Endodermal cell (in vitro differentiated cells): ENCODE measurements at regions not wholly inside any gene's neighbourhood (a gene's known extent, or its start where the extent isn't known, plus 50 kb on each side); places are given as distances from the start of the nearest gene placed in this dataset.
"Not testable (repeated sequence)": the region's sequence is repeated elsewhere in the genome, so short reads cannot be mapped to it uniquely, and the experiment has no call there.

Experiments
- DNase-seq: peaks from one replicate; pipeline ENCODE4 v3.0.0-alpha.2; 2017
- H3K27ac ChIP-seq: 2 replicates; pipeline ENCODE4 v1.5.1; 2013; ENCODE audit warnings: mild to moderate bottlenecking, low read depth, low read length, moderate library complexity
- H3K27me3 ChIP-seq: 2 replicates; pipeline ENCODE4 v1.6.1; 2013; ENCODE audit warnings: mild to moderate bottlenecking, low read length, moderate library complexity; ENCODE audit not compliant: insufficient read depth, control insufficient read depth, poor library complexity, severe bottlenecking
- H3K36me3 ChIP-seq: 2 replicates; pipeline ENCODE4 v1.7.0; 2013; ENCODE audit warnings: mild to moderate bottlenecking, low read length, moderate library complexity; ENCODE audit not compliant: control insufficient read depth, insufficient read depth
- H3K4me1 ChIP-seq: one replicate; pipeline ENCODE4 v1.7.0; 2013; ENCODE audit warnings: low read length; ENCODE audit not compliant: control insufficient read depth, insufficient read depth
- H3K4me3 ChIP-seq: 2 replicates; pipeline ENCODE4 v1.5.1; 2013; ENCODE audit warnings: mild to moderate bottlenecking, low read length, moderate library complexity
- H3K9ac ChIP-seq: 2 replicates; pipeline ENCODE4 v1.6.1; 2013; ENCODE audit warnings: mild to moderate bottlenecking, low read length, moderate library complexity; ENCODE audit not compliant: poor library complexity, severe bottlenecking; ENCODE audit errors: extremely low read depth
- H3K9me3 ChIP-seq: 2 replicates; pipeline ENCODE4 v1.6.1; 2013; ENCODE audit warnings: mild to moderate bottlenecking, low read length, moderate library complexity; ENCODE audit not compliant: control insufficient read depth
- H3K27ac Mint-ChIP-seq: 2 replicates; pipeline ENCODE4 v1.8.0; 2020; ENCODE audit warnings: mixed read lengths
- H3K27me3 Mint-ChIP-seq: 2 replicates; pipeline ENCODE4 v1.8.0; 2021; ENCODE audit warnings: mild to moderate bottlenecking, mixed read lengths; ENCODE audit not compliant: insufficient read depth
- H3K36me3 Mint-ChIP-seq: 2 replicates; pipeline ENCODE4 v1.8.0; 2020; ENCODE audit warnings: low read depth, mixed read lengths
- H3K4me1 Mint-ChIP-seq: 2 replicates; pipeline ENCODE4 v1.8.0; 2020; ENCODE audit warnings: mixed read lengths
- H3K4me3 Mint-ChIP-seq: 2 replicates; pipeline ENCODE4 v1.8.0; 2020; ENCODE audit warnings: mild to moderate bottlenecking, moderate library complexity, mixed read lengths
- H3K9me3 Mint-ChIP-seq: 2 replicates; pipeline ENCODE4 v1.8.0; 2020; ENCODE audit warnings: mild to moderate bottlenecking, mixed read lengths
- CTCF ChIP-seq: fragments of 200-600 bp; sonication (generic); conservative IDR thresholded peaks from 2 replicates; pipeline ENCODE4 v1.5.0; 2021; ENCODE audit warnings: antibody characterized with exemption, mild to moderate bottlenecking
- WGBS, 2 experiments: methylation state at CpG; one replicate each; pipeline versions ENCODE4 v1.1.5 to v1.1.7; 2013; ENCODE audit warnings: missing lambda C conversion rate in 2 of 2, mixed read lengths in 1 of 2; ENCODE audit not compliant: insufficient coverage in 1 of 2, insufficient read length in 1 of 2; 5-methylcytosine and 5-hydroxymethylcytosine counted together

- peaks cover 4% of the 10 kb centered on the region for H3K27me3 Mint-ChIP-seq
Measured at GRCh38 chr9:85479305-85479704, 262.4 kb downstream of the AGTPBP1 start.

GRCh38 chr9:85478847-85479246 lies 262.9 kb downstream of the AGTPBP1 start:
- H3K27ac Mint-ChIP-seq: no peak overlapping the region
- no peaks in the 10 kb centered on the region for H3K27me3 ChIP-seq
- peaks cover 22% of the 10 kb centered on the region for H3K9me3 Mint-ChIP-seq
- no peaks in the 10 kb centered on the region for H3K4me1 ChIP-seq
- DNase-seq: no peak
- H3K4me1 Mint-ChIP-seq: peaks cover 4% of the 10 kb centered on the region
- no peak overlapping the region for H3K9ac ChIP-seq
- no peak for TF ChIP-seq CTCF
- peaks cover 5% of the 10 kb centered on the region for H3K36me3 Mint-ChIP-seq
- WGBS, 2 experiments: 90 to 100% methylated on average over 2 to 3 of the region's 3 CpGs
- no peak overlapping the region for H3K4me3 ChIP-seq
- no peak overlapping the region for H3K4me3 Mint-ChIP-seq
- H3K27me3 Mint-ChIP-seq: peaks cover 4% of the 10 kb centered on the region
- peaks cover 16% of the 10 kb centered on the region for H3K9me3 ChIP-seq
- H3K27ac ChIP-seq: no peak overlapping the region
- no peaks in the 10 kb centered on the region for H3K36me3 ChIP-seq

More at GRCh38 chr9:85479305-85479704, 262.4 kb downstream of the AGTPBP1 start:
- no peak for DNase-seq
- Histone ChIP-seq H3K9me3 (peaks cover 16% of the 10 kb centered on the region), H3K36me3 (no peaks in the 10 kb centered on the region), H3K9ac (no peak overlapping the region), H3K4me3 (no peak overlapping the region), H3K27ac (no peak overlapping the region), H3K4me1 (no peaks in the 10 kb centered on the region), H3K27me3 (no peaks in the 10 kb centered on the region)
- Mint-ChIP-seq H3K36me3 (peaks cover 4% of the 10 kb centered on the region), H3K4me1 (peaks cover 4% of the 10 kb centered on the region), H3K9me3 (peaks cover 18% of the 10 kb centered on the region), H3K27ac (no peak overlapping the region), H3K4me3 (no peak overlapping the region)
- no peak for TF ChIP-seq CTCF
- WGBS, 2 experiments: 90 to 100% methylated on average over 1 of the region's 1 CpG

- not testable (repeated sequence) for H3K27ac Mint-ChIP-seq, H3K36me3 Mint-ChIP-seq
Measured at GRCh38 chr9:85474896-85475295, 266.9 kb downstream of the AGTPBP1 start.

GRCh38 chr9:85471791-85472190 lies 270.0 kb downstream of the AGTPBP1 start:
- WGBS, 2 experiments: 78 to 85% methylated on average over 1 of the region's 1 CpG
- Mint-ChIP-seq H3K4me1 (peaks cover 6% of the 10 kb centered on the region), H3K27me3 (no peaks in the 10 kb centered on the region)

More at GRCh38 chr9:85474896-85475295, 266.9 kb downstream of the AGTPBP1 start:
- H3K4me3 ChIP-seq, H3K4me1 ChIP-seq, H3K27ac ChIP-seq, H3K4me1 Mint-ChIP-seq, DNase-seq, H3K4me3 Mint-ChIP-seq, H3K36me3 ChIP-seq, H3K27me3 Mint-ChIP-seq, H3K9ac ChIP-seq, H3K27me3 ChIP-seq: not testable (repeated sequence)
- H3K9me3 Mint-ChIP-seq: peaks cover 22% of the 10 kb centered on the region
- H3K9me3 ChIP-seq: peaks cover 16% of the 10 kb centered on the region

More at GRCh38 chr9:85471791-85472190, 270.0 kb downstream of the AGTPBP1 start:
- Histone ChIP-seq H3K27me3 (no peaks in the 10 kb centered on the region), H3K4me3 (no peak overlapping the region), H3K9me3 (peaks cover 16% of the 10 kb centered on the region), H3K4me1 (no peaks in the 10 kb centered on the region), H3K27ac (no peak overlapping the region), H3K36me3 (no peaks in the 10 kb centered on the region), H3K9ac (no peak overlapping the region)
- H3K27ac Mint-ChIP-seq: no peak overlapping the region
- DNase-seq: no peak
- no peak for TF ChIP-seq CTCF
- H3K9me3 Mint-ChIP-seq: peaks cover 22% of the 10 kb centered on the region
- H3K4me3 Mint-ChIP-seq: no peak overlapping the region
- peaks cover 5% of the 10 kb centered on the region for H3K36me3 Mint-ChIP-seq
